Activated T-cell treated with anti-CD3 and anti-CD28 coated beads, Interleukin-2, amount 50 U/mL, for 48 hours (primary cell): ENCODE measurements at regions not wholly inside any gene's neighbourhood (a gene's known extent, or its start where the extent isn't known, plus 50 kb on each side); places are given as distances from the start of the nearest gene placed in this dataset.

Experiments
- DNase-seq, 2 experiments: peaks; one replicate each; pipeline ENCODE4 v3.0.0-alpha.2; 2020

- DNase-seq: no peak
Observed at GRCh38 chr2:152961351-152961750, 242.9 kb downstream of the ARL6IP6 start.

GRCh38 chr2:152950126-152950525 lies 231.7 kb downstream of the ARL6IP6 start:
- no peak for DNase-seq

- no peak for DNase-seq
Observed at GRCh38 chr2:152944099-152944498, 225.7 kb downstream of the ARL6IP6 start.

GRCh38 chr2:152942940-152943440 lies 224.6 kb downstream of the ARL6IP6 start:
- DNase-seq: no peak

GRCh38 chr2:152930501-152930900 lies 212.1 kb downstream of the ARL6IP6 start:
- no peak for DNase-seq

- no peak for DNase-seq
Observed at GRCh38 chr2:152929628-152930027, 211.2 kb downstream of the ARL6IP6 start.

- peak; percentile 66 to 68 for DNase-seq
Observed at GRCh38 chr2:152925547-152926448, 207.4 kb downstream of the ARL6IP6 start.

GRCh38 chr2:152924722-152925121 lies 206.3 kb downstream of the ARL6IP6 start:
- no peak for DNase-seq

GRCh38 chr2:152924219-152924618 lies 205.8 kb downstream of the ARL6IP6 start:
- DNase-seq: no peak

GRCh38 chr2:152920846-152921245 lies 202.4 kb downstream of the ARL6IP6 start:
- DNase-seq: no peak

- no peak for DNase-seq
Observed at GRCh38 chr2:152910970-152911369, 192.6 kb downstream of the ARL6IP6 start.

- no peak for DNase-seq
Observed at GRCh38 chr2:152907046-152907445, 188.6 kb downstream of the ARL6IP6 start.

GRCh38 chr2:152894051-152894450 lies 175.6 kb downstream of the ARL6IP6 start:
- DNase-seq: no peak

GRCh38 chr2:152890736-152891135 lies 172.3 kb downstream of the ARL6IP6 start:
- no peak for DNase-seq

GRCh38 chr2:152883951-152884487 lies 165.6 kb downstream of the ARL6IP6 start:
- no peak for DNase-seq

- DNase-seq: no peak
Observed at GRCh38 chr2:152881527-152881926, 163.1 kb downstream of the ARL6IP6 start.

GRCh38 chr2:152879275-152879674 lies 160.9 kb downstream of the ARL6IP6 start:
- no peak for DNase-seq

GRCh38 chr2:152875701-152876695 lies 157.6 kb downstream of the ARL6IP6 start:
- DNase-seq: no peak

- no peak for DNase-seq
Observed at GRCh38 chr2:152874955-152875354, 156.5 kb downstream of the ARL6IP6 start.

GRCh38 chr2:152870239-152870638 lies 151.8 kb downstream of the ARL6IP6 start:
- no peak for DNase-seq

- no peak for DNase-seq
Observed at GRCh38 chr2:152867397-152867796, 149.0 kb downstream of the ARL6IP6 start.

GRCh38 chr2:152864601-152865149 lies 146.3 kb downstream of the ARL6IP6 start:
- no peak for DNase-seq

- no peak for DNase-seq
Observed at GRCh38 chr2:152863826-152864225, 145.4 kb downstream of the ARL6IP6 start.
